ENCODE measurements at regions not wholly inside any gene's neighbourhood (a gene's known extent, or its start where the extent isn't known, plus 50 kb on each side); places are given as distances from the start of the nearest gene placed in this dataset.
A peak's percentile ranks its signal among the peaks of the same experiment; 100 is the strongest.
"Not testable (repeated sequence)": the region's sequence is repeated elsewhere in the genome, so short reads cannot be mapped to it uniquely, and the experiment has no call there.

DNA sequence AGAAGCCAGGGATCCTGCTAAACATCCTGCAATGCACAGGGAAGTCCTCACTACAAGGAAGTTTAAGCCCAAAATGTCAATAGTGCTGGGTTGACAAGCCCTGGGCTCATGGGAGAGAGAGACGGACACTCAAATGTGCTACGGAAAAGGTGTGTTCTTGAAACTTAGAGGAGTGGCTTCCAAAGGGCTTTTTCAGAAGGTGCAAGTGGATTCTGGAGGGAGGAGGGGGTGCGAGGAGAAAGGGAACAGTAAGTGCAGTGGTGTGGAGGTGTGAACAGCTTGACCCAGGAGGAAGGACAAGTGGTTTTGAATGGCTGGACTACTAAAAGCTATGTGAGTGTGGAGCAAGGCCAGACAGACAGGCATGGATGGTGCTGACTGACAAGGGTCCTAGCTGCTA is 50.4 kb upstream of the CECR2 start:
- DNase-seq (ENCODE audit: low read depth in 2 of 2): no peak

DNA sequence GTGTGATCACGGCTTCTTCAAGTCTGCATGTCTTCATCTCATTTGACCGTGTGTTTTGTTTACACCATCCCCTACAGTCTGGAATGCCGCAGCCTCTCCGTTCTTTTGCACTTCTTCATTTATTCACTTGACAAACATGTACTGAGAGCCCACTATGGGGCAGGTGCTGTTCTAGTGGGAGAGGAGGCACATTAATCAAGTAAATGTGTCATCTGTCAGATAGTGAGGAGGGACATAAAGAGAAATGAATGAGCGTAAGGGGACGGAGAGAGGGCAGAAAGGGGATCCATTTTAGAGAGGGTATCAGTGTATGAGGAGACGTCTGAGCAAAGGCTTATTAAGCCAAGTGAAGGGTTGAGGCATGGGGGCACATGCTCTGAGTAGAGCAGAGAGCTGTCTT is 54.0 kb upstream of the CECR2 start:
- DNase-seq (ENCODE audit: low read depth in 2 of 2): no peak

DNA sequence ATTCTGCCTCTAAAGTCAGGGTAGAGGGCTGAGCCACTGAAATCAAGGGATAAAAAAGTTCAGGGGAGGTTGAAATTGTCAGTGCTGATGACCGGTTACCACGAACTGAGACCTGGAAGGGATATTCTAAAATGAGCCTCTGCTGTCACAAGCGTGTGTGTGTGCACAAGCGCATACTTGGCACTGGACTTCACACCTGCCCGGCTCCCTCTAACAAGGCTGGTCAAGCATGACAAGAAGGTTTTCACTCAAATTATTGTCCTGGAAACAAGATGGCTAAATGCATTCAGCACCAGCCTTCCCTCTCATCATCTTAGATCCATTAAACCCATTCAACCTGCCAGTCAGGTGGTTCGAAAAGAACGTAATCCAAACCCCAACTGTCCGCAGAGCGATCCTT is 54.8 kb upstream of the CECR2 start:
- DNase-seq (ENCODE audit: low read depth in 2 of 2): no peak

DNA sequence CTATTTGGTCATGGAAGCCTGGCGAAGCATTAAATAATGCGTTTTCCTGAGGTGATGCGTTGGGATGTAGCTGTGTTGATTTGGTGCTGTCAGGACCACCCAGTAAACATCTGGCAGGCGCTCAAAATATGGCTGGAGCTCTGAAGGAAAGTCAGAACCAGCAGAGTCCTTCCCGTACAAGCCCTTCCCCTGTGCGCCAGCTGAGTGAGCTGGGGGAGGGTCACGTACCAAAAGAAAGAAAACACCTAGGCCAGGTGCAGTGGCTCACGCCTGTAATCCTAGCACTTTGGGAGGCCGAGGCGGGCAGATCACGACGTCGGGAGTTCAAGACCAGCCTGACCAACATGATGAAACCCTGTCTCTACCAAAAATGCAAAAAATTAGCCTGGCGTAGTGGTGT is 55.6 kb upstream of the CECR2 start:
- no peak for DNase-seq (ENCODE audit: low read depth in 2 of 2)

DNA sequence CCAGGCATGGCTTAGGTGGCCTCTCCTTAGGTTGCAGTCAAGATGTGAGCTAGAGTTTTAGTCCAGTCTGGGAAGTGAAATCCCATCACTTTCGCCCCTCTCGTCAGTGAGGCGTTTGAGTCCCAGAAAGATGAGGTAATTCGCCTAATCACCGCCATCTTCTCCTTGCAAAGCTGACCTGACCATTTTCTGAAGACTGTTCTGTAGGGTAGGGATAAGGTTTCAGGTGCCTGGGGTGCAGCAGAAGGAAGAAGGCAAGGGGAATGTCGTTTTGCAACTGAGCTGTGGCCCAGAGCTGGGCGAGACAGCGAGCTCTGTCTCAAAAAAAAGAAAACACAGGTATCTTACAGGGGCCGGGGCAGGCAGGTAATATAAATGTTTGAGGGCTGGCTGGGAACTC is 61.7 kb upstream of the CECR2 start:
- no peak for DNase-seq (ENCODE audit: low read depth in 2 of 2)

DNA sequence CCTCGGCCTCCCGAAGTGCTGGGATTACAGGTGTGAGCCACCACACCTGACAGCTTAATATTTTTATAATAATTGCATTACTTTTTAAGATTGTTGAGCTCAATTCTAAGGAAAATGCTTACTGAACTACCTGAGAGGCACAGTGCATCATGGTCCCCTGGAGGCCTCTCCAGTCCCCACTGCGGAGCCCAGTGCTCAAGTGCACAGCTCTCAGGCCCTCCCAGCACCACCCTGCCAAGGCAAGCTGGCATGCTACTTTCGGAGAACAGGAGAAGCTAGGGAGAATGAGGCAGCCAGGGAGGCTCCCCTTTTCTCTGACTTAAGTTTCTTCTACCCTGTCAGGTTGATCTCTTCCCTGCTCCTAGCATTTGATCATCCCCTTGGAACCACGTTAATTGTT is 64.2 kb upstream of the CECR2 start:
- no peak for DNase-seq (ENCODE audit: low read depth in 2 of 2)

DNA sequence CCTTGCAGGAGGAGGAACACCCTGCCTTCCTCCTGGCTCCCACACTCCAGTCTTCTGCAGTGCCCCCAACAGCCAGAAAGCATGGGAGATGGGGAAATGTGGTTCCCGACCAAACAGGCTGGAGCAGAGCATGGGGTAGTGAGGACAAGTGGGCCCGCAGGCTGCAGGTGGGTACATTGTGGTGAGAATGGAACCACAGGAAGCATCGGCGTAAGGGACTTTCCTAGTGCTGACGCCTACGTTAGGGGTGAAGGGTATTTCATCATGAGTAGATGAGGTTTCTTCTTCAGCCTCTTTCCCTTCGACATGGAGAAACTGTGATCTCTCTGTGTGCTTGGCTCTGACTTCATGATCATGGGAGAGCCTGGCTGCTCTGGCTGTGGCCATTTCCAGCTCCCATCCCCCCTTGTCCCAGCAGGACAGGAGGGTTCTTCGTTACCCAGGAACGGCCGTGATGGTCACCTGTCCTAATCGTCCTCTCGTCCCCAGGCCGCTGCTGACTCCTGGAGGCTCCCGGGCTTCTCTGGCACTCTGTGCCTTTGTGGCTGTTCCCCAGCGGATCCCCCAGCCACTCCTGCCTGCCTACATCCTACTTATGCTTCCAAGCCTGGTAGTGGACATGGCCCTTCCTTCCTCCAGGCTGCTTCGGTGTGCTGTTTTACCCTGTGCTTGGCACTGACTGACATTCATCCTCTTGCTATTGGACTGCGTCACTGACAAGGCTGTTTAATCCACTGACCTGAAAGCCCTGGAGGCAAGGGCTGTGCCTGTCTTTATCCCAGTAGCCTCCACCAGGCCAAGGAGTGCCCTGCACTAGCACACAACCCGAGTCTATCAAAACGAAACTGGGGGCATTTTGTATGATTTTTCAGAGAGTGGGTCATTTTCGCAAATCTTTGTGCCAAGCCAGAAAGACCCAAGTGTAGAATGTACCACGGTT is 65.2 kb upstream of the CECR2 start:
- DNase-seq (ENCODE audit: low read depth in 2 of 2): peak; percentile 16 to 19

DNA sequence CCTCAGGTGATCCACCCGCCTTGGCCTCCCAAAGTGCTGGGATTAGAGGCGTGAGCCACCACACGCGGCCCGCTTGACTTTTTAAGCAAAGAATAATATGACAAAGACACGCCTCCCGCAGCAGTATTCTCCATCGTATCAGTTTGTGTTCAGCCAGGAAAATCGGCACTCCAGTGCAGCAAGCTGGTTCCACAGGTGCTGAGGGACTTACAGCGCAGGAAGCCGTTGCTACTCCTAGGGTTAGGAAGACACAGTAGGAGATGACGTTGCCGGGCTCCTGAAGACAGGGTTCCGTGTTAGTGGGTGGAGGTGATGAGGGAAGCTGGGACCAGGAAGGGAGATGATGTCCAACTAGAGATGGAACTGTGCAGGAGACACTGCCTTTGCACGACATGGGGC is 65.8 kb upstream of the CECR2 start:
- DNase-seq (ENCODE audit: low read depth in 2 of 2): no peak

DNA sequence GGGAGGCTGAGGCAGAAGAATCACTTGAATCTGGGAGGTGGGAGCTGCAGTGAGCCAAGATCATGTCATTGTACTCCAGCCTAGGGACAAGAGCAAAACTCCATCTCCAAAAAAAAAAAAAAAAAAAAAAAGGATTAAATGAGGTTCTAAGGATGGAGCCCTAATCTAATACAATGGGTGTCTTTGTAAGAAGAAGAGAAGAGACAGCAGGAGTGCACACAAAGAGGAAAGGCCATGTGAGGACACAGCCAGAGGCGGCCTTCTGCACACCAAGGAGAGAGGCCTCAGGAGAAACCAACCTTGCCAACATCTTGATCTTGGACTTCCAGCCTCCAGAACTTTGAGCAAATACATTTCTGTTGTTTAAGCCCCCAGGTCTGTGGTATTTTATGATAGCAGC is 66.6 kb upstream of the CECR2 start:
- no peak for DNase-seq (ENCODE audit: low read depth in 2 of 2)

DNA sequence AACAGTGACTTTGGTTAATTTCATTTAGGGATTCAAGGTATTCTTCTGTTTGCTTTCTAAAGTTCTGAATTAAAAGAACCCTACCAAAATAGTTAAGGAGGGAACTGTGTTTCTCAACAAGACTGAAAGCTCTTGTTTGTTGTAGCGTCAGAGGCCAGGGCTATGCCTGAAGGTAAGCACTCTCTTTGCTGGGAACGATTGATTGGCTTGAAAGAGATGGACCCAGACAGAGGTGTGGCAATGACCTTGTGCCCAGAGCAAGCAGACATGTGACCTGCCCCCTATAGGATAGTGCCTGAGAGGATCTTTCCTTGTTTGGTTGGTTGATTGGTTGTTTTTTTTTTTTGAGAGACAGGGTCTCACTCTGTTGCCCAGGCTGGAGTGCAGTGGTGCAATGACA is 68.3 kb upstream of the CECR2 start:
- DNase-seq (ENCODE audit: low read depth in 2 of 2): no peak

DNA sequence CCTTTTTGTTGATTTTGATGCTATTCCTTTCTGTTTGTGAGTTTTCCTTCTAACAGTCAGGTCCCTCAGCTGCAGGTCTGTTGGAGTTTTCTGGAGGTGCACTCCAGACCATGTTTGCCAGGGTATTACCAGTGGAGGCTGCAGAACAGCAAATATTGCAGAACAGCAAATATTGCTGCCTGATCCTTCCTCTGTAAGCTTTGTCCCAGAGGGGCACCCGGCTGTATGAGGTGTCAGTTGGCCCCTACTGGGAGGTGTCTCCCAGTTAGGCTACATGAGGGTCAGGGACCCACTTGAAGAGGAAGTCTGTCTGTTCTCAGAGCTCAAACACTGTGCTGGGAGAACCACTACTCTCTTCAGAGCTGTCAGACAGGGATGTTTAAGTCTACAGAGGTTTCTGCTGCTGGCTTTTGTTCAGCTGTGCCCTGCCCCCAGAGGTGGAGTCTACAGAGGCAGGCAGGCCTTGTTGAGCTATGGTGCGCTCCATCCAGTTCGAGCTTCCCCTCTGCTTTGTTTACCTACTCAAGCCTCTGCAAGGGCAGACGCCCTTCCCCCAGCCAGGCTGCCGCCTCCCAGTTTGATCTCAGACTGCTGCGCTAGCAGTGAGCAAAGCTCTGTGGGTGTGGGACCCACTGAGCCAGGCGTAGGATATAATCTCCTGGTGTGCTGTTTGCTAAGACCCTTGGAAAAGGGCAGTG is 70.3 kb upstream of the CECR2 start:
- not testable (repeated sequence) for DNase-seq (ENCODE audit: low read depth in 2 of 2)

DNA sequence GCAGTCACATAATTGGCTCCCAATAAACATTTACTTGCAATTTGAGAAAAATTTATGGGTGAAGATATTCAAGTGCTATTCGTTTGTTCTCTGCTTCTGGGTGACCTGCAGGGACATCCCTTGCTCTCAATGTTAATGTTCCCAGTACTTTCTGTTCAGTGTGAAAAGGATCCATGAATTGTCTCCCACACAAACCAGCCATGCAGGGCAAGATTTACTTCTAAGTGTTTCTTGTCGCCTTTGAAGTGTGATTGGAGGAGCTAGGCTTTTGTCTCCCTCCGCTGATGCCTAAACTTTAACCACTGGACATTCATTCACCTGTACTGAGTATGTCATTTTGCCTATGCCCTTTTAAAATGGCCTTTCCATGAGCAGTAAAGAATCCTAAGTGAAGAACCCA is 66.4 kb upstream of the ADA2 start:
- no peak for DNase-seq (ENCODE audit: low read depth in 2 of 2)

DNA sequence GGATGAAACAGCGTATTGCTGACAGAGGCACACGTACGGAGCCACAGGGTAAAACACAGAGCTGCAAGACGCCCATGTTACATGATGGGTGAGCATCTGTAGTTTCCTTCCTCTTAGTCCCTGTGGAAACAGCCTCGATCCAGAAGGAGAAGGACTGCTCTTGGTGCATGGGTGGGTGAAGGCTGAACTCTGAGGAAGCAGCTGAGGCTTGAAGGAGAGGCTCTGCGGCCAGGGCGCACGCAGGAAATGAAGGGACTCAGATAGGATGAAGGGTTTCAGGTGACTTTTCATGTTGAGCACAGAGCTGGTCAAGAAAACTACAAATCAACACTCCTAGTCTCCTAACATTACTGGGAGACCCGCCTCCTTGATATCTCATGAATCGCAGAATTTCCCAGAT is 65.7 kb upstream of the ADA2 start:
- DNase-seq (ENCODE audit: low read depth in 2 of 2): no peak

DNA sequence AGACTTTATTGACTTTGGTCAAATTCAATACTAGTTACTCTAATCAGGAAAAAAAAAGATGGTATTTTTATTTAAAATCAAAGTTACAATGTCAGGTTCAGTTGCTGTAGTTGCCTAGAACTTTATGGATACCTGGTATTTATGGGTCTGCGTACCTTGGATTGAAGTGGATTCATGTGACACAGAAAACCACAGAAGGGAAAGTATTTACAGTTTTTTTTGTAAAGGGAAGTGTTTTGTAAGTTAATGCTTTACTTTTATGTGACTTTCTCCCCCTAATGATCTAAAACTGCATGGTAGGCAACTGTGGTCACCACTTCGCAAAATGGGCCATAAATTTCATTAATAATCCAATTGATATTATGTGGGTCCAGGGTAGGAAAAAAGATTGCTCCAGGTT is 65.2 kb upstream of the ADA2 start:
- DNase-seq (ENCODE audit: low read depth in 2 of 2): no peak

DNA sequence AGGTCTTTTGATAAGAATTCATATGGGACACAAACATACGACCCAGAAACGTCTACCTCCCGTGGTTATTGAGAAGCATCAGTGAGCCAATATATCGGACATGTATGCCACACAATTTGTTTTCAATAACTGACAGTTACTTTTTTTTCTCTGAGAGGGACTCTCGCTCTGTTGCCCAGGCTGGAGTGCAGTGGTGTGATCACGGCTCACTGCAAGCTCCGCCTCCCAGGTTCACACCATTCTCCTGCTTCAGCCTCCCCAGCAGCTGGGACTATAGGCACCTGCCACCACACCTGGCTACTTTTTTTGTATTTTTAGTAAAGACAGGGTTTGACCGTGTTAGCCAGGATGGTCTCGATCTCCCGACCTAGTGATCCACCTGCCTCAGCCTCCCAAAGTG is 64.6 kb upstream of the ADA2 start:
- not testable (repeated sequence) for DNase-seq (ENCODE audit: low read depth in 2 of 2)

DNA sequence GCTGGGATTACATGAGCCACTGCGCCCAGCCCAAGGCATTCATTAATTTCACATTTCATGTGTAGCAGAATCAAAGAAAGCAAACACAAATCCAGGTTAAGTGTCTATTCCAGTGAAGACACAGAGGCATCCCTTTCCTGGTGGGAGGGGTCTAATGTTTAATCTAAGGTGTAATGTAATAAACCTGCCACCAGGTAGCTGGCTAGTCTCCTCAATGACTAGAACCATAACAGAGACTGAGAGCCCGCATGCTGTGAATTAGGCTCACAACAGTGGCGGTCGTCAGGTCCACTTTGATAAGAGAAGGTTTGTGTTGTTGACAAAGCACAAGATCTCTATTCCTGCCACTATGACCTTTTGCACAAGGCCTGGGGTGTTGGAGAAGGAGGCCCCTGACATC is 64.2 kb upstream of the ADA2 start:
- DNase-seq (ENCODE audit: low read depth in 2 of 2): no peak

DNA sequence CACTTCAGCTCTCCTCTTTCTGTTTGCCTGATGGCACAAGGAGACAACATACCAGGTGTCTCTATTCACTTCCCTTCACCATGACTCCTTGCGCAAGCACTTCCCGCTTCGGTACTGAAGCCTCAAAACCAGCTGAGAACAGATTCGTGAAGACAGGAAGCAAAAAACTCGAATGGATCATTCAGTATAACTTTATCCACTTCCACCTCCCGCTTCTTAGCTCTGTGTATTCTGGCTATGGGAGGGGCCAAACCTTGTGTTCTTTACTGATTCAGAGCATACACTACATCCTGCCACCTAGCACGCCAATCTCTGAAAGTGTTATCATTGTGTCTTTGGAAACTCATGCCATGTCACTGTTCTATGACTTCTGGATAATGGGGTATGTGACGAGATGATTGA is 62.2 kb upstream of the ADA2 start:
- no peak for DNase-seq (ENCODE audit: low read depth in 2 of 2)

DNA sequence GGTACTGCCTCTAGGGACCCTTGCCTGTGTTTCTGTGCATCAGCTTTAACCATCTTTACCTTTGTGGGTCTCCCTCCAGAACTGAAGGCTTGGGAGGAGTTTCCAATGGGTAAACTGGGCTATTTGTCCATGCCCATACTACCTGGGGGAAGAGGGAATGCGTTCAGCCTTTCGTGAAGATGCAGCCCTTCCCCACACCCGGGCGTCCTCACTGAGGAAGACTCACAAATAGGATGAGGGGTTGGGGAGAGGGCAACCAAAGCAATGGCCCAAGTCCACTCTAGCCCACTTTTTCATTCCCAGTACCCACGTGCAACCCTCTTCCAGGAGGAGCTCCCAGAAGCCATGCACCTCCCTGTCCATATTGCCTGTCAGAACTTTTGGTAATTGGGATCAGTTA is 61.8 kb upstream of the ADA2 start:
- no peak for DNase-seq (ENCODE audit: low read depth in 2 of 2)

DNA sequence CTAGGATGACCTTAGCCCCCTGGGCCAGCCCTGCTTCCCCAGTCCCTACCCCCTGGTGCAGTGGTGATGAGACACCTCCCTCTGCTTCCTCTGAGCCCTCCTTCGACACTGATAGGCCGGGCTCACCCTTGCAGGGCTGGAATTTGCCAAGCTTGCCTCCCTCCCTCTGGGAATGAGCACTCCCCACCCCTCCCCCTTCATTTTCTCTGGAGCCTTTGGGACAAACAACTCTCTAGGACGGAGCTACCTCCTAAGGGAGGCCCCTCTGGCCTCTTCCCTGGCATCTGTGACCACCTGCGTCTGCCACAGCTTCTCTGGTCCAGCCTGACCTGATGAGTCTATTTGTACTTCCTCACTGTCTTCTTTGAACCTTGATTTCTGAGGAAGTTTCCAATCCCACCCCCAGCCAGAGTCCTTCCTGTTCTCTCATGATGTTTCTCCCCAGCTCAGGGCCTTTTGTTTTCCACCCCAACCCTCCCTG is 53.3 kb upstream of the ADA2 start:
- DNase-seq (ENCODE audit: low read depth in 2 of 2): no peak

DNA sequence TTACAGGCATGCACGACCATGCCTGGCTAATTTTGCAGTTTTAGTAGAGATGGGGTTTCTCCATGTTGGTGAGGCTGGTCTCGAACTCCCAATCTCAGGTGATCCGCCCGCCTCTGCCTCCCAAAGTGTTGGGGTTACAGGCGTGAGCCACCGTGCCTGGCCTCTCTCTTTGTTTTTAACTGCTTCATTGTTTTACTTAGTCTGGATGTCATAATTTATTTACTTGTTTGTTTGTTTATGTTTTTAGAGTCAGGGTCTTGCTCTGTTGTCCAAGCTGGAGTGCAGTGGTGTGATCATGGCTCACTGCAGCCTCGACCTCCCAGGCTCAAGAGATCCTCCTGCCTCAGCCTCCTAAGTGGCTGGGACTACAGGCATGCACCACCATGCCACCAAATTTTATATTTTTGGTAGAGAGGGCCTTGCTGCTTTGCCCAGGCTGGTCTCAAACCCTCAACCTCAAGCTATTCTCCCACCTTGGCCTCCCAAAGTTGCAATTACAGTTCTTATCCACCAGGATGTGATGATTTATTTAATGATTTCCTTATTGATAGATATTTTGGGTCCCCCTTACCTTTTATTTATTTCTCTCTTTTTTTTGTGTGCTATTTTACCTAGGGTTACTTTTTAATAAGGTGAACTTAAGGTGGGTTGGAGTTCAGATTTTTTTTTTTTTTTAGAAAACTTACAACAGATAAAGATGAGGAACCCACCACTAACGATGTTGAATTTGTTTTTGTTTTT is 52.6 kb upstream of the ADA2 start:
- DNase-seq (ENCODE audit: low read depth in 2 of 2): no peak

DNA sequence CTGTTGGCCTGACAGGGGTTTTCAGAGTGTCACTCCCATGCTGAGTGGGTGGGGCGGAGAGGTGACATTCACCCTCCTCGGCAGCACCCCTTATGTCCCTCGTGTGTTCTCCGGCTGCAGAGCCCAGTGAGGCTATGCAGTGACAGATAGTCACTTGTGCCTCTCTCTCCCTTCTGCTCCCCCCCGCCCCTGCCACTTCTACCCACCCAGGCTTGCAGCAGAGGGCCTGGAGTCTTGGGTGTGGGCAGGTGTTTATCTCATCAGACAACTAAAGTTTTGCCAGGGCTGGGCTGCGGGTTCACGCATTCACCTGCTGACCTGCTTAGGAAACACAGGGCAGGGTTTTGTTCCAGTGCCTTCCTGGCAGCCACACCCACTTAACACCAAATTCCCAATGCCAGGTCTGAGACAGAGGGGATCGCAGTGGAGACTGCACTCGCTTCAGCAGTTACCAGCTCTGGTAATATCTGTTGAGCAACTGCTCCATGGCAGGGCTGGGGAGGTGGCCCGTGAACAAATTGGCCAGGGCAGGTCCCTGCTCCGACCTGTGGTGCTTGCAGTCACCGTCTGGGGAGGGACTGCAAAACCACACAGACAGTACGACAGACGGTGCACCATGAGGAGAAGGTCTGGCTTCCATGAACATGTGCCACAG is 50.5 kb upstream of the ADA2 start:
- DNase-seq (ENCODE audit: low read depth in 2 of 2): no peak

DNA sequence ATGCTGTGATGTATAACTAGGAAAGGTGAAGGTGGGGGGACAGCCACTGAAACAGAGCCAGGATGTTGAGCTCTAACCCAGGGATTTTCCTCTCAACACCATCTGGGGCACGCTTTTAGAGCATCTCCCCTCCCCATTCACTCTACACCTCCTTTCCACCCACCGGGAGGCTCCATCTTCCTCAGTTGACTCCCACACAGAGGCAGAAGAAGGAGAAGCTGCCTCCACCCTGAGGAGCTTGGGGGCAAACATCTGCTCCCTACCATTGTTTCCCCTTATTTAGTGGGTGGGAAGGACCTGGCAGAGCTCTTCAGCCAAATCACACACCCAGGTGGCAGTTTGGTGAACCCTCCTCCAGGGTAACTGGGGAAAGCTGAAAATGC is 50.0 kb upstream of the ADA2 start:
- DNase-seq (ENCODE audit: low read depth in 2 of 2): no peak
